Smooth muscle cell (in vitro differentiated cells): ENCODE measurements at regions not wholly inside any gene's neighbourhood (a gene's known extent, or its start where the extent isn't known, plus 50 kb on each side); places are given as distances from the start of the nearest gene placed in this dataset.

Experiments
- DNase-seq: peaks from one replicate; lab custom pipeline; 2025; ENCODE audit not compliant: unreplicated experiment; lab: John Stamatoyannopoulos, UW
- H2AFZ ChIP-seq: fragments of 200-600 bp; sonication (generic); 2 replicates; pipeline ENCODE4 v1.6.0; 2016; ENCODE audit warnings: antibody characterized with exemption, low read depth, mild to moderate bottlenecking
- H3F3A ChIP-seq: fragments of 200-600 bp; sonication (generic); 2 replicates; pipeline ENCODE4 v1.6.0; 2017; ENCODE audit warnings: antibody characterized with exemption, low read depth
- H3K27ac ChIP-seq: fragments of 200-600 bp; sonication (generic); 2 replicates; pipeline ENCODE4 v1.5.1; 2016; ENCODE audit warnings: low read depth, mild to moderate bottlenecking
- H3K27me3 ChIP-seq: fragments of 200-600 bp; sonication (generic); 2 replicates; pipeline ENCODE4 v1.6.1; 2016; ENCODE audit warnings: low read depth, mild to moderate bottlenecking
- H3K36me3 ChIP-seq: fragments of 200-600 bp; sonication (generic); 2 replicates; pipeline ENCODE4 v1.5.1; 2016; ENCODE audit warnings: low read depth
- H3K4me1 ChIP-seq: fragments of 200-600 bp; sonication (generic); 2 replicates; pipeline ENCODE4 v1.5.1; 2016; ENCODE audit warnings: low read depth
- H3K4me2 ChIP-seq: fragments of 200-600 bp; sonication (generic); 2 replicates; pipeline ENCODE4 v1.6.0; 2016; ENCODE audit warnings: mild to moderate bottlenecking
- H3K4me3 ChIP-seq: fragments of 200-600 bp; sonication (generic); 2 replicates; pipeline ENCODE4 v1.5.1; 2016; ENCODE audit warnings: mild to moderate bottlenecking
- H3K79me2 ChIP-seq: fragments of 200-600 bp; sonication (generic); 2 replicates; pipeline ENCODE4 v1.6.0; 2016; ENCODE audit warnings: low read depth, mild to moderate bottlenecking
- H3K9ac ChIP-seq: fragments of 200-600 bp; sonication (generic); 2 replicates; pipeline ENCODE4 v1.6.0; 2016; ENCODE audit warnings: low read depth
- H3K9me3 ChIP-seq: fragments of 200-600 bp; sonication (generic); replicated peaks from 2 replicates; pipeline ENCODE4 v1.5.1; 2016; ENCODE audit warnings: low read depth
- H4K20me1 ChIP-seq: fragments of 200-600 bp; sonication (generic); 2 replicates; pipeline ENCODE4 v1.6.0; 2016; ENCODE audit warnings: low read depth
- CTCF ChIP-seq: fragments of 200-600 bp; sonication (generic); IDR thresholded peaks from 2 replicates; pipeline ENCODE4 v1.5.1; 2017; ENCODE audit warnings: borderline replicate concordance, mild to moderate bottlenecking, antibody characterized with exemption; ENCODE audit not compliant: insufficient read depth, poor library complexity, severe bottlenecking
- WGBS: methylation state at CpG from one replicate; pipeline ENCODE4 v1.1.7; 2016; ENCODE audit warnings: low lambda C conversion rate; 5-methylcytosine and 5-hydroxymethylcytosine counted together

GRCh38 chr3:82685761-82686160, 924.3 kb upstream of the GBE1 start:
- H3K27ac ChIP-seq, result no peak overlapping the region
- H3K27me3 ChIP-seq, result no peaks in the 10 kb centered on the region
- no peaks in the 10 kb centered on the region for H3K36me3 ChIP-seq
- no peak overlapping the region for H3K4me2 ChIP-seq
- no peaks in the 10 kb centered on the region for H3K4me1 ChIP-seq
- H2AFZ ChIP-seq, result no peak overlapping the region
- no peak for TF ChIP-seq CTCF
- no peaks in the 10 kb centered on the region for H3K79me2 ChIP-seq
- WGBS, result 45% methylated on average over 3 of the region's 3 CpGs
- H3K9ac ChIP-seq, result no peak overlapping the region
- H4K20me1 ChIP-seq, result no peaks in the 10 kb centered on the region
- DNase-seq, result no peak
- H3F3A ChIP-seq, result no peaks in the 10 kb centered on the region
- H3K9me3 ChIP-seq, result no peaks in the 10 kb centered on the region
- H3K4me3 ChIP-seq, result no peak overlapping the region

GRCh38 chr3:82676356-82677026, 915.0 kb upstream of the GBE1 start:
- Histone ChIP-seq H2AFZ (no peak overlapping the region), H3K9me3 (no peaks in the 10 kb centered on the region), H3K27ac (no peak overlapping the region), H3K36me3 (no peaks in the 10 kb centered on the region), H3K4me1 (no peaks in the 10 kb centered on the region), H4K20me1 (no peaks in the 10 kb centered on the region), H3F3A (no peaks in the 10 kb centered on the region), H3K4me2 (no peak overlapping the region), H3K4me3 (no peak overlapping the region), H3K9ac (no peak overlapping the region), H3K79me2 (no peaks in the 10 kb centered on the region), H3K27me3 (no peaks in the 10 kb centered on the region)
- no peak for TF ChIP-seq CTCF
- 86% methylated on average over 1 of the region's 1 CpG for WGBS
- no peak for DNase-seq

- Histone ChIP-seq H3K9ac (no peak overlapping the region), H3K27ac (no peak overlapping the region), H3K27me3 (no peaks in the 10 kb centered on the region), H4K20me1 (no peaks in the 10 kb centered on the region), H2AFZ (no peak overlapping the region), H3K4me1 (no peaks in the 10 kb centered on the region), H3K79me2 (no peaks in the 10 kb centered on the region), H3K36me3 (no peaks in the 10 kb centered on the region), H3K9me3 (no peaks in the 10 kb centered on the region), H3K4me3 (no peak overlapping the region), H3K4me2 (no peak overlapping the region), H3F3A (no peaks in the 10 kb centered on the region)
- WGBS, result 85% methylated on average over 2 of the region's 2 CpGs
- TF ChIP-seq CTCF, result no peak
- no peak for DNase-seq
These were observed 911.5 kb upstream of the GBE1 start for GRCh38 chr3:82672966-82673365.

- no peaks in the 10 kb centered on the region for H3K79me2 ChIP-seq
- no peak for TF ChIP-seq CTCF
- no peaks in the 10 kb centered on the region for H3K4me1 ChIP-seq
- no peak for DNase-seq
- H3K36me3 ChIP-seq, result no peaks in the 10 kb centered on the region
- H3F3A ChIP-seq, result no peaks in the 10 kb centered on the region
- no peak overlapping the region for H3K9ac ChIP-seq
- no peaks in the 10 kb centered on the region for H3K9me3 ChIP-seq
- H3K4me2 ChIP-seq, result no peak overlapping the region
- no peak overlapping the region for H3K4me3 ChIP-seq
- 70% methylated on average over 1 of the region's 1 CpG for WGBS
- no peaks in the 10 kb centered on the region for H4K20me1 ChIP-seq
- H2AFZ ChIP-seq, result no peak overlapping the region
- no peak overlapping the region for H3K27ac ChIP-seq
- H3K27me3 ChIP-seq, result no peaks in the 10 kb centered on the region
These were observed 910.0 kb upstream of the GBE1 start for GRCh38 chr3:82671466-82671865.
